ENCODE measurements at regions not wholly inside any gene's neighbourhood (a gene's known extent, or its start where the extent isn't known, plus 50 kb on each side); places are given as distances from the start of the nearest gene placed in this dataset.

DNA sequence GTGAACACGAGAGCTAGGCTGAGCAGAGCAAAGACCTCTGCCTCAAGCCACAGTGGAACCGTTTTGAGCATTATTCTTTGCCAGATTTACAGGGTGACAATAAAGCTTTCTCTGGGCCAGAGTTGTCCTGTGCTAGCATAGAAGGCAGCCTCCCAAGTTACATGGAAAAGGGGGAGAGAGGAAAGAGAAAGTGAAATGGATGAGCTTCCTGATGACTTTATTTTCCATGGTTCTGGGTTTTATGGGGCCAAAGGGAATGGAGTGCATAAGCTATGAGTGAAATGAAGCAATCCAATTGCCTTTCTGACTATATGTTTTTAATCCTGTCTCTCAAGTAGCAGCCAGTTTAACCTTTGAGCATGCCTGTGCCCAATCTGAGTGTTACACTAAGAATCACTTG, 428.4 kb downstream of the COG6 start:
- DNase-seq, result no peak

DNA sequence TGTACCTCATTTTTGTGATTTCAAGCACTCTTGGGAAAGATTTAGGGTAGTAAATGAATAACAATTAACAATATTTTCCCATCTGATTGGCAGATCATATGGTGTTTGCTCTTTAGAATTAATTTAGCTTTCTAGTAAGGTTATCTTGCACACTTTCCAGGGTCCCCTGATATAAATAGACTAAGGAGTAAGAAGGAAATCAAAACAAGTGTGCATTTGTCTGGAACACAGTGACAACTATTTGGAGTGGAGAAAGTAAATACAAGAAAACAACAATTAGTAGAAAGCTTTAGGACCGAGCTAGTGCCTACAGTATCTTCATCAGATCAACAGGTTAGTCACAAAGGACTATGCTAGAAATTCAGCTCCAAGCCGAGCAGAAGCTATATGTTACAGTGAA, 429.5 kb downstream of the COG6 start:
- no peak for DNase-seq

DNA sequence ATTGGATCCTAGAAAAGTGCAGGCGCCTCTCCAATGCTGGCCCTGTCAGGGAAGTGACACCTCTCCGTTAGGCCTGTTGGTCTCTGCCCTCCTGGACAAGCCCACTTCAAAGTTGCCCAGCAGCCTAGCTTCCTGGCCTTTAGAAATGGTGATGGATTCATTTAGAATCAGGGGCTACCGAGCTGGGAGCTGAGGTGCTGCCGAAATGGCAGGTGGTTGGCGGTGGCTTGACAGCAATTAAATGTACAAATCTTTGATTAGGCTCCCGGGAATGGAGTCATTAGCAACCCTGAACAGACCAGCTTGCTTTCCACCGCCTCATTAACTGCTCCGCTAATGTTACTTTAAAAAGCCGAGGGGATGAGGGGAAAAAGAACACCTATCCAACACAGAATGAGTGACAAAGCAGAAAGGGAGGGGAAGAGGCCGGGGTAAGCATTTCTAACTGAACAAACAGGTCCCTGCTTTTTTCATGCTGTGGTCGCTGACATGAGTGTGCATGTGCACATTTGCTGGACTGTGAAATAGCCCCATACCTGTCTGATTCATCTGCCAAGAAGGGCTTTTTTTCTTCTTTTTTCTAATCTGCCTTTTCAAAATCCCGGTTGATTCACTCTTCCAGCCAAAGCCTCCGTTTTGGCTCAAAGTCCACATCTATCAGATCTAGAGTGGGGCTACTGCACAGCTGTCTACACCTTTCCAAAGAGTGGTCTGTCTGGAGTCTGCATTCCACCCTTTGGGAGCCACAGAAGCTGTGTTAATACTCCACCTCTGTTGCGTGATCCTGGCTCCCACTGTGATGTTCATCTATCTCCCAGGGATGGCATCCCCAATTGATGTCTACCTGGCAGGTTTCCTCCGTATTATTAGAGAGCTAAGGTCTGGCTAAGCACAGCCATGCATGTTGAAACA, 431.9 kb downstream of the COG6 start:
- DNase-seq, result no peak

DNA sequence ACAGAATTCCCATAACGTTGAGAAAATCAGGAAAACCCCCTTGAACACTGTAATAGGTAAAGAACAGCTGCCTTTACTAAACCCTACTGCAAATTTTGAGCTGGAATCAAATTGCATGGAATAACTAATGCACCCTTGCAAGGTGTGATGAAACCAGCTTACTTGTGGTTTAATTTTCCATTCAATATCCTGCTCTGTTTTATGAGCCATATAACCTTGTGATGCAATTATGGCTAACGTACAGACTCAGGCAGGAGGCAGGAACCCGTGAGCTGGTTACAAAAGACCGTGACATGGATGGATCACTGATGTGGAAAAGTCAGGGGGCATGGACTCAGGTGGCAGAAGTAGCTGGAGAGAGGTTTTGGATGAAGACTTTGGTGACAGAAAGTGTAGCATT, 438.6 kb downstream of the COG6 start:
- no peak for DNase-seq

DNA sequence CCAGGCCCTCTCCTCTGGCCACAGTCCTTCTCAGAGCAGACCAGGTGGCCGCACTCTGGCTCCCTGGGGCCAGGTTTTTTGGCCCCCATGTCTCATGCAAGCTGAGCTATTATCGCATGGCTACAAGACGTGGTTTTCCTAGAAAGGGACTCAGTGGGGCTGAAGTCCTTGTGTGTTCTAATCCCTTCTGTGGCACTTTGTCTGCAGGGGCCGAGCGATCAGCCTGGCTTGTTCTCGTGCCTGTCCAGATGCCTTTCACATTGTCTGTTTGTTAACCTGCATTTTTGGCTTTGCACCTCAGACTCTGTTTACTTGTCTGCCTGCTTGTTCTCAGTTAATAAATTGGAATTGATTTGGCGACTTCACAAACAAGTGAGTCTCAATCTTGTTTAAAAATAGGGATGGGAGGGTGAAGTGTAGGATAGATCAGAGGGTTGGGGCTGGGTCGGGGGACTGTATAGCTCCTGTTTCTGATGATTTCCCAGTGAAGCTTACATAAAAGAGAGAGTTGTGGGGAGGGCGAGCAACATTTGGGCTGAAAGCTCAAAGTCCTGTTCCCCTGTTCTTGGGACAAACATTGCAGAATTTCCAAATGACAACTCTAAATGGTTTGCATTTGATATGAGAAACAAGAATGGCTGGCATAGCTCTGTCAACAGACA, 440.4 kb downstream of the COG6 start:
- DNase-seq, result no peak

DNA sequence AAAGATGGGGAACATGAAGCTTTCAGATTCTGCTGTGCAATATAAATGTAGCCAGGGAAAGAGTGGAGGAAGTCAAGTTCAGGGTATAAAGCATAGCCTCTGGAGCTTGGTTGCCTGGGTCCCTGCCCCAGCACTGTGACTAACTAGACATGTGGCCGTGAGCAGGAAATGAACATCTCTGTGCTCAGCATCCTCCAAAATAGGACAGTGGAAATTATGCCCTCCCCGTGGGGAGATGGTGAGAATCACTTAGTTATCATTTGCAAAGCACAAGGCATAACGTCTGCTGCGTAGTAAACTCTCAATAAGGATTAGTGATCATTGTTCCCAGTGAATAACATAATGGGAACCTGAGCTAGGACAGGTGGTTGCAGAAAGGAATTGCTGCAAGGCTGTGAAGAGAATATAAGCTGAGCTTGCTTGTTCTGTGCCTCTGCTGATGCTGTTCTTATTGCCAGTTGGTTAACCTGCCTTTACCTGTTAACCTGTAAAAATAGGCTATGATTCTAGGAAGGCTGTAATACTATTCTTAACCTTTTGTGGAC, 441.0 kb downstream of the COG6 start:
- DNase-seq, result peak; percentile 10

DNA sequence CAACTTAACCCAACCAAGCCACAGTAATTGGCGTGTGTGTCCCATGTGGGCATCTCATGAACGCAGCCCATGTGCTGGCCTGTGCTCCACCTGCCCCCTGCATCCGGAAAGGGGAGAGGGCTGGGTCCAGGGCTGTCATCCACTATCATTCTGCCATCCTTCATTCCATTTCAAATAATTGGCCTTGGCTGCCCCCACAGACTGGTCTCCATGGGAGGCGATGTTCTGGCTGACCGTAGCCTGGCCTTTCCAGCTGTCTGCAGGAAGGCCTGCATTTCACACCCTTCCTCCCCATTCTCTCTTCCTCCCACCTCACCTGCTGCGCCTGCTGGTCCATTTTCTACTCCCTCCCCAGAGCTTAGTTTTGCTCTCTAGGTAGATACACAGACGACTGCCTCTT, 442.8 kb downstream of the COG6 start:
- no peak for DNase-seq

DNA sequence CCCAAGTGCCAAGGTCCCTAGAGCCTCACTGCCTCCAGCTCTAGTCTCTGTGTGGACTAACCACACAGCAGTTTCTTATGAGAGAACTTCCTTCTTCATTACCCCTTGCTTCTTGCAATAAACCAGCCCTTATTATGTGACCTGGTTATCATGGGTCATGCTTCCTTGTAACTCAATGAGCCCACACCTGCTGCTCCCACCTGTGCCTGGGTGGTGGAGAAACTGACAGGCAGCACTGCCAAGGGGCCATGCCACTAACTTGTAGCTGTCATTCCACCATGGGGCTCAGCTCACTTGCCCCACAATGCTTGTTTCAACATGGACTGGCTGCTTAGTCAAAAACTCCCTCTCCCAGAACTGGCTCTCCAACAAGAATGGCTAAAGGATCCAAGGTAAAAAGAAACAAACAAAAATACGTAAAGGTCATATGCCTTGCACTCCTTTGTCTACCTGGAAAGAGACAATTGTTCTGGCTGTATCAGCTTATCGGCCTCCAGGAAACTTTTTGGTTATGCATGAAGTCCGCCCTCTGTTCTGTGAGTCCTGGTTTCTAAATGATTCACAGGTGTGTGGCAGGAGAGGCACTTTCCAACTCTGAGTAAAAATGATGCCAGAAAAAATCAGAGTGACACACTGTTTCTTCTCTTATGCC, 446.4 kb downstream of the COG6 start:
- DNase-seq, result peak; percentile 17

DNA sequence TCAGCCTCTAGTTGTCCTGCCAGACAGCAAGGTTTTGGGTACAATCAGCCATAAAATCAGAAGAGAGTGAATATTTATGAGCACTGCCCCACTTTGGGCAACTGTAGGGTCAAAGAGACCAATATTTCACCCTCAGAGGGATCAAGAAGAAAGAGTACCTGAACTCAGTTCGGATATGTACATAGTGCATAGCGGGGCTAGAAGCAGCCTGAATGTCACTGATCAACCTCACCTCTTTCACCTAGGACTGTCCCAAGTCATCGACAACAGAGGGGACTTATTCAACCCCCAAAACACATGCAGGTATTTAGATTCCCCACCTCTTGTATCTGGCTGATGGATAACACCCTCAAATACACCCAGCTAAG, 446.9 kb downstream of the COG6 start:
- DNase-seq, result no peak

DNA sequence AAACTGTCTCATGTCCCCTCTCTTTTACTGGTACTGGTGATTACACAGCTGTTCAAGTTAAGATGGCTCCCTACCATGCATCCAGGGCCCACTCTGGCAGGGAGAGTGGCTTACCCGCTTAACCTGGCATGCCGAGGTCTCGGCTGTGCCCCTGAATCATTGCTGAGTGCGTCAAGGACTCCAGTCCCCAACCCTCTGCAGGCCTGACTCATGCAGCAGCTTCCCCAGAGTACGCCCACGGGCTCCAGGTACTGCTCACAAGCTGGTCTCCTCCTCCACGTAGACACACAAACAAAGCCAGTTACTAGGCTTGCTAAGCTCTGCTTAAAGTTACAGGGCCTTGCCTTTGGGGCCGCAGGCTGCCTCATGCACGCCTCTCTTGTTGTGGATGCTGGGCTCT, 447.4 kb downstream of the COG6 start:
- peak; percentile 93 for DNase-seq

DNA sequence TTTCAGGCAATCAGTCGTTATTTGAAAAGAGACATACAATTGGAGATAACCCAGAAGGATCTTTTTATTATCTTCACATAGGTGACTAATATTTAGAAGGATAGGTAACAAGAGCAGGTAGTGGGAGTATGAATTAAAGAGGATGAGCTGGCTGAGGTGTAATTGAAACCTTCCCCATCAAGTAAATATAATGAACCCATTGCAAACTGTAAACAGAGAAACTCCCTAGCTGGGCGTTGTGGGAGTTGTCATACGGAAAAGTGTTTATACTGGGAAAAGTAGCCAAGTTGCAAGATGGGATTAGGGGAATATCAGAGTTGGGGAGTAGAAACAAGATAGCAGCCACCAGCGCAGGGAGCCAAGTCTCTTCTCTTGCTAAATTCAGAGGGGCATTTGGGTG, 448.4 kb downstream of the COG6 start:
- DNase-seq, result no peak

DNA sequence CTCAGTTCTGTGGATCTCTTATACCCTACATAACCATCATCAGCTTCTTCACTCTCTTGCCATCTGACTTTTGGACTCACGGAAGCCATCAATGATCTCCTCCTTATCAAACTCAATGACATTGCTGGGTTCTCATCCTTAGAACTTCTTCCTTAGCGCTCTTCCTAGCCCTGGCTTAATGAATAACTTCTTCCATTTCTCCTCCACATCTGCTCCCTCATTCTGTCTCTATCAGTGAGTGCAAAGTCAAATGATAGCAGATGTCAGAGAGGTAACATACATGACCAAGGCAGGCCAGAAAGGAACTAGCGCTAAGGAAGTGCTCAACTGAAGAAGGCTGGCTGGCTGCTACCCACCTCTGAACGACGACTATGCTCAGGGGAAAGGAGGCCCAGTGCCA, 449.8 kb downstream of the COG6 start:
- DNase-seq, result no peak

DNA sequence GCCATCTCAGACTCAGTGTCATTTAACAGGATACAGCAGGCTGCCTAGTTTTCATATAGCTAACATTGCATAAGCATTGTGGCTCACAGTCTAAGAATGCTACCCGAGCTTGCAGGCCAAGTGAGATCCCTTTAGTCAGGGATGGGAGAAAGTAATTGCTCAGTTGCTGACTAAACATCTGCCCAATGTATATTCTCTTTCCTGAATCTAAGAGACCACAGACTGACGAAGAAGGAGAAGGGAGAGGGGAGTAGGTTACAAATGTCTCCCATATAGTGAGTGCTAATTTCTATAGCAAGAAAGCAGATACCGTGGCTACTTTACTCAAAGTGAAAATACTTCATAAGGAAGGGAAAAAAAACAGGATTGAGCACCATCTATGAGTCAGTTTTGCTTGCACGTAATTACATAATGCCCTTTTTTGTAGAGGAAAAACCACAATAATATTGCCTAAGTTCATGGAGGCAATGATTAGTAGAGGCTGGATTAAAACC, 453.9 kb downstream of the COG6 start:
- DNase-seq, result no peak

DNA sequence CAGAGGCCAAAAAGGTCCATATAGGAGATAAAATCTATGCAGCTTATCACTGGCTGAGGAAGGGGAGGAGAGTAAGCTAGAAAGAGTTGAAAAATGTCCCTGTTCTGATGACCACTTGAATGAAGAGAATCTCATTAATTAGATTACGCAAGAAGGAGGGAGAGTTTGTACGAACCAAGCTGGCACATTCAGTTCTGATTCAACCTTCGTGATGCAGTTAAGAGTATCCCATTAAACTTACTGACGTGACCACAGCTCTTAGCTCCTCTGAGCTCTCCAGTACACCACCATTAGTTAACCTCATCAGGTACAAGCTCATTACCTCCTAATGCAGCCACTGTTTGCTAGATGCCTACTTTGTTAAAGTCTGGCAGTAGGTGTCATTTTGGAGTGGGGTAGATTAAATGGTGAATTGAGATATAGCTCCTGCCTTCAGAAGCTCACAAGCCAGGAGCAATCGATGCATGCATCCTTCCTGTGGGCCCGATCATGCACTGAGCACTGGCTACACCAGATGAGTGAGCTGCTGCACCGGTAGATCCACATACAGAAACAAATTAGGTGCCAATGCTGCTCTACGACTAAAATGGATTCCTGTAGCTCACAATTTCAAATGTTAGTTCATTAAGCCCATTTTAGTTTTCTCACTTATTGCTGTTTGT, 458.3 kb downstream of the COG6 start:
- DNase-seq, result no peak

DNA sequence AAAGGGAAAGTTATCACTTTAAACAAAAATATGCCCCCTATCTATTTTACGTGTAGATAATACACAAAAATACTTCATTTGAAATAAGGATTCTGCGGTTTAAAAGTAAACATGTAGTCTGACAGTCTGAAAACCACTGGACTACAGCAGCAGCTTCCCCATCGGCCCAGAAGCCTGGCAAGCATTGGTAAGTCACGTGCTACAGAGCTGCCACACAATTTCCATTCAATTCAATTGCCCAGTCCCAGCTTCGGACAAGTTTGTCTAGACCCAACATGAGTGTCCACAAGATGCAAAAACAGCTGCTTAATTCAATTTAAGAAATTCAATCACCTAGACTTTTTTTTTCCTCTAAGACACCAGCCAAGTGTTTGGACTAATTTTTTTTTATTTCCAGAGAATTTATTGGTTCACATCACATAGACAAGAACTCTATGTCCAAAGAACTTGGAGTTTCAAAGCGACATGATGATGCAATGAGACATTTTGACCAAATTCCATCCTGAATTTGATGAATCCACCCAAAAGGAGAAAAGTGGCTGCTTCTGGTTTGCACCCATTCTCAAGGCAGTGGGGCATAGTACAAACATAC, 458.9 kb downstream of the COG6 start:
- no peak for DNase-seq

DNA sequence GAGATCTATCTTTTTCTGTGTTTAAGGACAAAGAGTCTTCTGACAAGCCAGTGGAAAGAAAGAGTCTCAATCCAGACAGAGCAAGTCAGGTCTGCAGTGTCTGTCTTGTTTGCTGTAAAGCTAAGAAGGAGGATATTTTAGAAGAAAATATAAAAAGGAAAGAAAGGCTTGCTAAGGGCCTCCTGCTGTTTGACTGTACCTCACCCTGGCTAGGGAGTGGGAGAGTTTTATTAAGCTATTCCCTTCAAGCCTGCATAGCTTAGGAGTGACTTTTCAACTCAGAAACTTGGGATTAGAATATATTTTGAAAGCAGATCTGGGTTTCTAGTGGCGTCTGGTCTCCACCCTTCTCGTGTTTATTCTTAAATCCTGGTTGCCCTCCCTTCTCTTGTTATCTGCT, 460.0 kb downstream of the COG6 start:
- DNase-seq, result no peak

DNA sequence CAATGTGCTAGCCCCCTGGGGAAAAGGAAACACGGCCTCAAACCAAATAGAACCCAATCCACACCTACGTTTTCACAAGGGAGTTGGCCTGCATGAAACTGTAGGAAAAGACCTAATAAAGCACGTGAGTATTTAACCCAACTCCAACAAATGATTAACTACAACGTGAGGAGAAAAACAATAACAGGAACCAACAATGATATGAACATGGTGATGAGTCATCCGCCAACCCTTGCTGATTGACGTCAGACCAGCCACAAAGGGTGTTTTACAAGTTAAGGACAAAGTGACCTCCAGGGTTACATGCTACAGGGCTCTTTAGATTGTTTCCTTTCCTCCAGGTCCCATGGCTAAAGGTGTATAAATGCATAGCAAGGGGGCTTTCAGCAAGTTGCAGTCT, 460.5 kb downstream of the COG6 start:
- DNase-seq, result peak; percentile 23

DNA sequence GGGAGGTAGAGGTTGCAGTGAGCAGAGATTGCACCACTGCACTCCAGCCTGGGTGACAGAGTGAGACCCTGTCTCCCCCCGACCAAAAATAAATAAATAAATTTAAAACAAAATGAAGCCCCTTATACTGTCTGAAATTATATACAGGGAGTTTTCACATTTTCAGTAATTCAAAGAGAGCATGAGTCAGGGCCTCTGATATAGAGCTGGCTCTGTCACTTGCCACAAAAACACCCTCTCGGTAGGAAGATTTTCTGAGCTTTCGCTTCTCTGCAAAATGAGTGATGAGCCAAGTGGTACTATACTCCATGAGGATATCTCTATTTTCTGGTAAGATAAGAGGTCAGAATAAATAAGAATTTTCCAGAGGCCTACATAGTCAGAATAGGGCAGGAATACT, 462.9 kb downstream of the COG6 start:
- DNase-seq, result no peak

DNA sequence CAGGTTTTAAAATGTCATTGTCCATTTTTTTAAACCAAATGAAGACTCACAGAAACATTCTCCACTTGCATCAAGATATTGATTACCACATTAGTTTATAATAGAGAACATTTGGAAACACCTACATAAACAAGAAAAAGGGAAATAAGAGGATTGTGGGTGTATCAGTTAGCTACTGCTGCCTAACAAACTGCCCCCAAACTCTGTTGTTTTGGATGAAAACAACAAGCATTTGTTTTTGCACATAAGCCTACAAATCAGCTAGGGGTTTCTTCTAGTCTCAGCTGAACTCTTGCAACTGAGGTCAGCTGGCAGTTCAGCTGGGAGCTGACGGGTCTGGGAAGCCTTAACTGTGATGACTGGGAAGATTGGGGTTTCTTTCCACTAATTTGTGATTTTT, 464.4 kb downstream of the COG6 start:
- no peak for DNase-seq

DNA sequence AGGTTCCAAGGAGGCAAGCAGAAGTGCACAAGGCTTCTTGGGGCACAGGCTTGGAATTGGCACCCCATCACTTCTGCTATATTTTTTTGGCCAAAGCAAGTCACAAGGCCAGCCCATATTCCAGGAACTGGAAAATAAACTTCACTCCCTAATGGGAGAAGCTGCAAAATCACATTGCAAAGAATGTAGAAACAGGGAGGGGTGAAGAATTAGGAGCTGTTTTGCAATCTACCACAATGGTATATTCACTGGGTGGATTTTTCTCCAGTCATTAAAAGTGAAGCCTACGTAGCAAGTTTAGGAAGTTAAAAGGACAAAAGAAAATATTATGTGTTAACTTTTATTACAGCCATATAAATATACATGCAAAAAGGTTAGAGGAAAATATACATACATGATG, 464.8 kb downstream of the COG6 start:
- no peak for DNase-seq

DNA sequence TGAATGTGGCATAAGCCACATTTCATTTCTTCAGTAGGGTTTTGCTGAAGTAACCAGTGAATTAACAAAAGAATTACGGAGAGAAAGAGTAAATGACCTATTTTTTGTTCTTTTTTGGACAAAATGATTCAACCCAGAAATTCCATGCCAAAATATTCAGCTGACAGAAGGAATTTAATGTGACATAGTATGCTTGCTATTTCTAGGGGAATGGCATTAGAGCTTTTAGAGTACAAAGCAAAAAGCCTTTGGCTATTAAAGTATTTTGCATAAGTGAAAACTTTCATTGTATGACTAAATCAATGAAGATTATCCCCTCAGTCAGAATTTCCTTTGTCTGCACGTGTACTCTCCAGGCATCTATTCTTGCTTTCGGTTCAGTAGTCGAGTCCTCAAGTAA, 465.3 kb downstream of the COG6 start:
- DNase-seq, result no peak

DNA sequence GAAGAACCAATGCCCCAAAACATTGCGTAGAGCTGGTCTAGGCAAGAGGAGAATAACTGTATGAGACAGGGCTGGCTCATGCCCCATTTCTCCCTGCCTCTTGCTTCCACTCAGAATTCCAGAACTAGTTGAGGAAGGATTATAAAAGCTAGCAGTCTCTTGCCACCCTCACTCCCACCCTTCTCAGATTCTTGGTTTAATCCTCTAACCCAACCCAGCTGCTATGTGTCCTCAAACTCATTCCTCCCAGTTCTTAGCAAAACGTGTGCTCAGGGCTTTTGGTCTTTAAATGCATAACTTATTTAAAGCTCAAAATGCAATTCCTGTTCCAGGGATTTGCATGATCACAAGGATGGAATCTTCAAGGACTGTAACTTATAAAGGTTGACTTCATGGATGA, 466.3 kb downstream of the COG6 start:
- no peak for DNase-seq

Measured in stimulated activated naive CD4-positive, alpha-beta T cell treated with Interleukin-2 at 50 U/mL for 16 hours (primary cell).